ENCODE measurements at regions not wholly inside any gene's neighbourhood (a gene's known extent, or its start where the extent isn't known, plus 50 kb on each side); places are given as distances from the start of the nearest gene placed in this dataset.

GRCh38 chr5:3827624-3828023 lies 232.0 kb downstream of the IRX1 start:
- DNase-seq = no peak

DNA sequence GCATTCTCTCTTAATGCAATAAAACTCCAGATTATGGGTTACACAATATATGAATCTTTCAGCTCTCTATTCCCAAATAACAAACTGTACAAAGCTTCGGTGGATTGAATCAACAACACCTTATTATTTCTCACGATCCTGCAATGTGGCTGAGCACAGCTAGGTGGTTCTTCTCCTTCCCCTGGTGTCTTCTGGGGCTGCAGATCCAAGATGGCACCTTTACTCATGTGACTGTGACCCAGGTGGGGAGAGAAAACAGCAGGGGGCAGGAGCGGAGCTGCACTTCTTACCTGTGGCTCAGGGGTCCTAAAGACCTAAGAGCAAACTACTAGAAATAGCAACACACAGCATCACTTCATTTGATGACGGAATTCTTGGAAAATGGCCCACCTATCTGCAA lies 233.1 kb downstream of the IRX1 start:
- DNase-seq = no peak

DNA sequence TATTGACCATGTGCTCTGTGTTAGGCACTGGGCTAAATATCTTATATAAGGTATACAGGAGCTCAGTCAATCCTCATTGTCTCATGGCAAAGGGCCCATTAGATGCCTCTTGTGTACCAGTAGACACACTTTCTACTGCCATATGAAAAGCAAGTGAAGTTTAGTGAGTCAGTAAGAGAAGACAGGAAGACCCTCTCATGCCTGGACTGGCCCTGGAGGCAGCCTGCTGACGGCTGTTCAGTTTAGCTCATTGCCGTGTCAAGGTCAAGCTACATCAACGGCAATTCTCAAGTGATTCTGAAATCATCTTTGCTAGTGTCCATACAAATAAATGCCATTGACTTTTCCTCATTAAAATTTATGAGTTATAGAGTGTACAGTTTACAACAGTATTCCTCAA lies 237.9 kb downstream of the IRX1 start:
- no peak for DNase-seq

GRCh38 chr5:3835811-3836210 lies 240.2 kb downstream of the IRX1 start:
- no peak for DNase-seq

DNA sequence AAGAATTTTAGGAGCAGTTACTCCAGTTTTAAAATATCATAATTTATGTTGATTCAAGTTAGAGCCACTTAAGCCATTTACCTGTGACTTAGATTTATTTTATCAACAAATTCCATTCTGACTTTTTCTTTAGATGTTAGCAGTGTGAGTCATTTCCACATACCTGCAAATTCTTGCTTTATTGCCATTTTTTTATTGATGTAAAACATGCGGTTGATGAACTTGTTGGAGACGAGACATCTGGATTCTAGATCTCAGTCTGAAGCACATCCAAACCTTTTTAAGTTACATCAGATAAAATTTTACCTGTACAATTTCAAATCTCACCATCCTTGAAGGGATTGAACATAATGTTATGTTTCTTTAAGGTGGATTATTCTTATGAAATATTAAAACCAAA lies 240.9 kb downstream of the IRX1 start:
- DNase-seq = no peak

DNA sequence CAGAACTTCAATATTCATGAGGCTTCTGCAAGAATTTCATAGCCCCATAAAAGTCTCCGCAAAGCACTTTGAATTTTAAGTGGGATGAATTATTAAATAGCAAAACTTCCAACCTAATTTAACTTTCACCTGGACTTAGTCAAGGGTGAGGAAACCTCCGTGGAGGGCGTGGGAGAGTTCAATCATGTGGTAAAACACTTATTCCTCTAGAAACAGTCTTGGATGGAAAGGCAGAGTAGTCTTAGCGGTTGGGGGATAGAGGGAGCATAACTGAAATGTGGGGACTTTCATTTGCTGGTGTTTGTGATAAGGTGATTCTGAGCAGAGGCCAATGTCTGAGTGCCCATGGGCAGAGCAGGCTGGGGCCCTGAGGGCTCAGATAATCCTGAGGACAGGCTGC lies 241.9 kb downstream of the IRX1 start:
- DNase-seq = no peak

- no peak for DNase-seq
Observed at GRCh38 chr5:3839151-3839550, 243.5 kb downstream of the IRX1 start.

DNA sequence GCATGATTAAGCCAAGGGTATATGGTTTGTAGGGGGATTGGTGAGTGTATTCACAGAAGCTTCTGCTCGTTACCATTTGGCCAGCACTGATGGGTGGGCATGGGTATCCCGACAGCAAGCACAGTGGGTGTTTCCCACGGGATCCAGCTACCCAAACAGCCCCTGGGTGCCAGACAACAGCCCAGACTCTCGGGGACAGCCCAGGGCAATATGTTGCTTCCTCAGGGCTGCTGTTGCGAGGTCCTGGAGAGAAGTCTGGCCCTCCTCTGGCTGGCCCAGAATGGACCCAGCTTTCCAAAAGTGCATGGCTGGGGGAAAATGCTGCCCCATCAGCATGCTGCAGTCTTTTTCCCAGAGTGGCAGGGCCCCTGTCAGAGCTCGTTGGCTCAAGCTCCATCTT lies 247.0 kb downstream of the IRX1 start:
- no peak for DNase-seq

DNA sequence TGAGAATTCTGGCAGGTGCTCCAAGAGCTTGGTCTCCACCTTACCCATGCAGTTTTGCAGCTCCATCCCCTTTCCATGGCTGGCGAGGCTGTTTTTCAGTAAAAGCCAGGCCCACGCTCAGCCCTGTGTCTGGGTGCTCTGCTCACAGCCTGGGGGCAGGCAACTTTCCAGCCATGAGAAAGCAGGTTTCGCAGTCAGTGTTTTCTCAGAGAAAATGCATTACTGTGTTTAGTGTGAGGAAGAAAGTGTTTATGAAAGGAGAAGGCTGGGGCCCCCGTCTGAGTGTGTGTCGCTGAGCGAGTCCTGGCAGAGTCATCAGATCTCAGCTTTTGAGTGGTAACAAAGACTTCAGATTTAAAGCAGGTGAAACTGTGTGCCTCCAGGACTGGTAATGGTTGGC lies 248.1 kb downstream of the IRX1 start:
- no peak for DNase-seq

- no peak for DNase-seq
Observed at GRCh38 chr5:3844266-3844665, 248.6 kb downstream of the IRX1 start.

DNA sequence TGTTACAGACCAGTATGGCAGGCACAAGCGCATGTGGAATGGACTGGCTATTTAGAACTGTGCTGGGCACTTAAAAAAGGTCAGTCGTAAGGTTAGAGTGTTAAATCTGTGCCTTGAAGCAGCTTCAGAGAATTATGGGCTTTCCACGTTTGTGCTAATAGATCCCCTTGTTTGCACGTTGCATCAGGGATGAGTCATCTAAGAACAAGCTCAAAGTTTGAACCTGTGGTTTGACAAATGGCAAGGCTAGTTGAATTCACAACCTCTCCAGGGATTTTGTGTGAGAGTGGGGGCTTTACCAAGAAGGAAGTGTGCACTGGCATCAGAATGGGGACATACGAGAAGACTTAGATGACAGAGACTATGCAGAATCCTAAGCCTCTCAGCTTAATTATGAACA lies 249.6 kb downstream of the IRX1 start:
- DNase-seq = no peak

DNA sequence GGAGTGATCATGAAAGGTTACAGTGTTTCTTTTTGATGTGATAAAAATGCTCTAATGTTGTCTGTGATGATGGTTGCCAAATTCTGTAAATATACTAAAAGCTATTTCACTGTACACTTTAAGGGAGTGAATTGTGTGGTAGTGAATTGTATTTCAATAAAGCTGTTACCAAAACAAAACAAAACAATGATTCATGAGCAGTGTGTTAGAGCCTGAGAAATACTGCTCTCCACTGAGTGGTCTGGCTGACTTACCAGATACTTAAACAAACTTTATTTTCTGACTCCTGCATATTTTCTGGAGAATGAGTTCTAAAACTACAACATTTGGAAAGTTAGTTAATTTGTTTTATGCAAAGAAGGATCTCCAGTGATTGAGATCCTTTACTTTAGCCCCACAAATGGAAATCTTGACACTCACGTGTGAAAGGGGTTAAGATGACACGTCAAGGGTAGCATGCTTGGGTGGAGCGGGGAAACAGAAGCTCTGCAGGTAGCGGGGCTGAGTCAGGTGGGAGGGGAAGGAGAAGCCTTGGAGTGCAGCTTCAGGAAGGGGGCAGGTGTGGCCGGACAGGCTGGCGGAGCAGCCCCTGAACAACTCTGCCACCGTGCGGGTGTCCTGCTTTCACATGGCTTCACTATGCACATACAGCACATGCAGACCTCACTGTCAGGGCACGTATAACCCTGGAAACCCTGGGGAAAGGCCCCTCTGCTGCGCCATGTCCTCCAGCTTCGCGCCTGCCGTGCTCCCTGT lies 256.7 kb downstream of the IRX1 start:
- DNase-seq = no peak

DNA sequence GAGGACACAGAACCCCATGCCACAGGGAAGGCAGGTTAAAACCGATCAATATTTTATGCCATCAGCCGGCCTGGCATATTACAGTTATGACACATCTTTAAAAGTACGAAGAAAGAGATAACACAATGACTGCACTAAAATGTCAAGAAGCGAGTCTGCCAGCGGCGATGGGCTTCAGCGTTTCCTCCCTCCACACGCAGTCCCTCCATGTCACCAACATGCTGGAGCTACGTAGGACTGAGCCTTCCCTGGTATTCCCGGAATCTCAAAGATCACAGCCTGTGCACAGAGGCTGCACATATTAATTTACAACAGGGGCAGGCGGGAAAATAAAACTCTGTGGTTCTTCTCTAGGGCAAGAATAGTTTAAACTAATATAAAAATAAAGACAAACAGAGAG lies 257.7 kb downstream of the IRX1 start:
- peak in 1 of 3 experiments; percentile 7 for DNase-seq

DNA sequence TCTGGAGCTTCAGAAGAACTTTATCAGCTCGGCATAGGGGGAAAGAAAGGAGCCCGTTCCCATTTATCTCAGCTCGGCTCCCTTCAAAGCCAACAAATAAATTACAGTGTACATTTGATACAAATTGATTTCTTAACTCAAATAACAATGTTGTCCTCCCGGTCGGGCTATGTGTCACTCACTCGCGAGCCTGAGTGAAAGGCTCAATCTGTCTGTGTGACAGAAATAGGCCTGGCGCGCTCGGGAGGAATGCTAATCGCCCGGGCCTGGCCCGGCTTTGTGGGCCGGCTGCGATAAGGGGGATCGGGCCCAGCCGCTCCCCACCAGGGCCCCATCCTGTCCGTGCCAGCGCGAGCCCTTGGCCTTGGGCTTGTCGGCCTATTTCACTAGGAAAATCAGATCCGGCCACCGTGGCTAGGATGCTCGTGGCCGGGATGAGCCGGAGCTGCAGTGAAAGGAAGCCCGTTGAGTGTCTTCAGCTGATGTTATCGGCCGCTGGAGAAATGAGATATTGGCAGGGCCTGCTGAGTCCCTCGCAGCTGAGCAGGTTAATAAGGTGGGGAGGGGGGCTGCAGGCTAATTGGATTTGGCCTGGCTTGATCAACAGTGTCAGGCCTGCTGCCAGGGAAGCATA lies 258.7 kb downstream of the IRX1 start:
- no peak for DNase-seq

DNA sequence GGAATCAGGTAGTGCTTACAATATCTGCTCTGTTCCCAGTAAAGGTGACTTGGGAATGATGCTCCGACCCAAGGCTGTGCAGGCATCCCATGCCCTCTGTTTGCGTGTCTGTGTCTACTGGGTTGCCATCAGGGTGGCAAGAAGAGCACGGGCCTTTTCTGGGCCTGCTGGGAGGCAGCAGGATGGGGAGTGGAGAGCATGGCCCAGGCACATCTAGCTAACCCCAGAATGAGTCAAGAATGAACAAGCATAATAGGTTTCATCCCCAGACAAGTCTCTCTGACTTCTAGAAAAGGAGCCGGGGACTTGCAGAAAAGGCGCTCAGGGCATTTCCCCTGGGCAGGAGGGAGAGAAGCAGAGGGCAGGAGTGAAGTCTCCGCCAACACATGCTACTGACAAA lies 260.4 kb downstream of the IRX1 start:
- no peak for DNase-seq

GRCh38 chr5:3858524-3858923 lies 262.9 kb downstream of the IRX1 start:
- no peak for DNase-seq

GRCh38 chr5:3862906-3863305 lies 267.3 kb downstream of the IRX1 start:
- DNase-seq = no peak

DNA sequence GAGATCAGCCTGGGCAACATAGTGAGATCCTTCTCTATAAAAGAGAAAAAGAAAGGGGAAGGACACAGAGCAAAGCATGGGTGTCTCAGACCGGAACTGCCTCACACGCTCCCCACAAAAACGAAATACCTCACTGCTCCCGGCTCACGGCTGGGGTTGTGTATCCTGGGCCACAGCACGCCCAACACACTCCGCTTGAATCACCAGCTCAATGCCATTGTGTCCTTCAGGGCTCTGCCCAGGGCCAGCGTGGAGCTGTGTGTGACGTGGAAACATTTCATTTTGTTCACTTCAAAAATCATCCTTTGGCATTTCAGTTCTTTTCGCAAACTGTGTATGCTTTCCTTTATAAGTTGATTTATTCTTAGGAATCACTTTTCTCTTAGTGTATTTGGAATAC lies 279.5 kb downstream of the IRX1 start:
- DNase-seq = no peak

GRCh38 chr5:3878267-3878666 lies 282.6 kb downstream of the IRX1 start:
- no peak for DNase-seq

- no peak for DNase-seq
Observed at GRCh38 chr5:3883040-3883439, 287.4 kb downstream of the IRX1 start.

- DNase-seq = peak in 1 of 3 experiments; percentile 58
Observed at GRCh38 chr5:3886524-3887451, 291.2 kb downstream of the IRX1 start.

DNA sequence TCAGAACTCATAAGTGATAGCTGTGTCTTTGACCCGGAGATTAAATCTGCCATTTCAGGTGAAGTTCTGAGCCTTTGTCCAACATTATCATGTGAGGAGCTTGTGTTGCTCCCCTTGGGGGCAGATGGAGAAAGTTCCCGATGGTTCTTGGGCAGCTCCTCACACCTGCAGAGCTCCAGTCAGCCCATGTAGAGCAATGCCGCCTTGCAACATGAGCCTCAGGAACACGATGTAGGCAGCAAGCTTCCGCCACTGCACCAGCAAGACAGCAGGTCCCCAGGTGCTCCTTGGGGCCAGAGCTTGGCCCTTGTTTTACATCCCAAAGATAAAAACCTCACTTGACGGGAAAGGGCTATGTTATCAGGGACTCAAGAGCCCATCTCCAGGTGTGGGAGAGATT lies 292.7 kb downstream of the IRX1 start:
- no peak for DNase-seq

DNA sequence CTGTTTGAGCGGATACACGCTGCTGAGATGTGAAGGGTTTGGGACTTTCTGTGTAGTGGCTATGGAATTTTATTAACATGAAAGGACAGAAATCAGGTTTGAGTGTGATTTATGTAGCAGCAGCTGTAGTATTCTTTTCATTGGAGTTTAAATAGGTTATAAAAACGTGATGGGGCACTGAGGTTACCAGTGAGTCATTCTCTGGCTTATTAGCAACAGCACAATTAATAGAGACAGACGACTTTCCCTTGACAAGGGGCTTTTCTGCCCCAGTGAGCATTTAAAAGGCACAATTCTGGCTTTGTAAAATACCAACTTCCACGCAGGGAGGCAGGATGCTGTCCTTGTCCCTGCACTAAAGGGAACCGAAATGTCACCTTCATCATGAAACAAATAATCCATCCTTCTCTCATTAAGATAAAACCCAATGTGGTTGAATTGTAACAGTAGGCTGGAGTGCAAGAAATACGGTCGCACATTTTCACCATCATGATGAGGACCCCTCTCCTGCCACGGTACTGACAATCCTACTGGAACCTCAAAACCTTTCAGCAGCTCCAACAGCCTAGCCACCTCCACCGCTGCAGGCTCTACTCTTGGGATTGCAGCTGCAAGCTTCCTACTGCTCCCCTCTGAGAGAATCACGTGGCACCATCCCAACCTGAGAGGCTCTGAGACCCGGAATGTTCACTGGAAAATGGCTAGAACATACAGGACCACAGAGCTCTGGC lies 293.9 kb downstream of the IRX1 start:
- no peak for DNase-seq

Data from NCI-H1417 (cell line).